ENCODE measurements at regions not wholly inside any gene's neighbourhood (a gene's known extent, or its start where the extent isn't known, plus 50 kb on each side); places are given as distances from the start of the nearest gene placed in this dataset.

DNA sequence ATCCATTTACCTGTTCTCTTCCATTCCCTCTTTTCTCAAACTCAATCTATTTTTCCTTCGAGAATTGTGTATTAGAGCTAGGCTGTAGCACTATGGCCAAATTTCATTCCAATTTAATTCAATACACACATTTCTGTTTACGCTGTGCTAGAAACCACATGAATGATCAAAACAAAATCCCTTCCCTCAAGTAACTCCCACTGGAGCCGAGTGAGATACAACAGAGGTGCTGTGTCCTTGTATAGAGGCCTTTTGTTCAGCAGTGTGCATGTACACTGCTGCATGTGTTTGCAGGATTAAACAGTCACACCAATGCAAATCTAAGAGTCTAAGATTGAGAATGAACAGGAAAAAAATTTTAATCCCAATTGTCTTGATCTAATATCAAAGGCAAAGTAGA is 734.2 kb downstream of the RAPGEF2 start (continued):
- TF ChIP-seq, protein P1, sequence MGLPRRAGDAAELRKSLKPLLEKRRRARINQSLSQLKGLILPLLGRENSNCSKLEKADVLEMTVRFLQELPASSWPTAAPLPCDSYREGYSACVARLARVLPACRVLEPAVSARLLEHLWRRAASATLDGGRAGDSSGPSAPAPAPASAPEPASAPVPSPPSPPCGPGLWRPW (IDR thresholded peaks at IDR 0.05), result no peak

DNA sequence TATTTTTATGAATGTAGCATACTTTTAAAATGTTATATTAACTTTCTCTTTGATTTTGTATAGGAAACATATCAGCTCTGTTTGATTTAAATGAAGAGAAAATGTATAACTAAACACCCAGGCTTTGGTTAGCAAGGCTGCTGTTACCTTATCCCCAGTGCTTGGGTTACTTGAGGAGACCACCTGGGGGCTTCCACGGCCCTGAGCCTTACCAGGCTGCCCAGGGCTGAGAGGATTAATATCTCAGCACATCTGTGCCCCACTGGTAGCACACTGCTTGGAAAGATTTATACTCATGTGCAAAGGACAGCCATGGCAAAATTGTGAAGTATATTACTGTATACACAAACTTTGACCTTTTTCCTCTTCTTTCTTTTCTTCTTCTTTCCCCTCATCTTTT is 752.9 kb downstream of the RAPGEF2 start:
- POLR2A ChIA-PET, result no interaction called here
- no peak for ATAC-seq

DNA sequence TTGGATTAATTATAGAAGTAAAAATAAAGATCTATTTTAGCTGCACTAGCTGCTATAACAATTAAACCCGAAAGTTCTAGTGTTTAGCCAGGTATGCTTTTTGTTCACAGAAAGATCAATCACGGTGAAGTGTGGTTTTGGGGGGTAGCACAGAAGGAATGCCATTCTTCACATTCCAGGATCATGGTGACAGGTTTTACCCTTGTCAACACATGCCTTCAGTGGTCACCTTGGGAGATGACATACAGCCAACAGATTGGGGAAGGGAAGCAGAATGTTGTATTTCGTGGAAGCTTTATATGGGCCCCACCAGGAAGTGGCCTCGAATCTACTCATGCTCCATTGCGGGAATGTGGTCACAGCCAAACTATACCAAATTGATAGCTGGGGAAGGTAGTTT is 753.6 kb downstream of the RAPGEF2 start:
- DNase-seq (ENCODE audit: low read depth in 1 of 2, low spot score in 1 of 2), result no peak
- POLR2A ChIA-PET, result no interaction called here
- CTCF ChIA-PET, result no interaction called here
- Histone ChIP-seq H3K27ac (no peak overlapping the region), H3K9me3 (no peaks in the 10 kb centered on the region), H3K4me1 (no peaks in the 10 kb centered on the region), H3K4me2 (no peak overlapping the region), H3K4me3 (no peak overlapping the region)
- no peak for FAIRE-seq
- ATAC-seq, result no peak
- TF ChIP-seq NR3C1 (IDR thresholded peaks at IDR 0.05) (no peak), CBX2 (IDR thresholded peaks at IDR 0.05; ENCODE audit: borderline replicate concordance, low read depth) (no peak), HDAC2 (IDR thresholded peaks at IDR 0.05) (no peak), HOXB13 (CRISPR knock-in tag; IDR thresholded peaks at IDR 0.05; ENCODE audit: low read depth) (no peak), RAD21 (conservative IDR thresholded peaks at IDR 0.05 in 1 of 2, IDR thresholded peaks at IDR 0.05 in 1 of 2) (no peak), CBX8 (IDR thresholded peaks at IDR 0.05) (no peak), ZSCAN20 (CRISPR knock-in tag; IDR thresholded peaks at IDR 0.05) (no peak), KDM1A (IDR thresholded peaks at IDR 0.05; ENCODE audit: low read depth) (no peak), PHF8 (IDR thresholded peaks at IDR 0.05; ENCODE audit: borderline replicate concordance, low read depth) (no peak)
- TF ChIP-seq, protein P2, sequence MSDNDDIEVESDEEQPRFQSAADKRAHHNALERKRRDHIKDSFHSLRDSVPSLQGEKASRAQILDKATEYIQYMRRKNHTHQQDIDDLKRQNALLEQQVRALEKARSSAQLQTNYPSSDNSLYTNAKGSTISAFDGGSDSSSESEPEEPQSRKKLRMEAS (IDR thresholded peaks at IDR 0.05), result no peak
- 10% methylated on average over 5 of the region's 5 CpGs for WGBS (ENCODE audit: missing lambda C conversion rate)

More for the DNA sequence above, 752.9 kb downstream of the RAPGEF2 start:
- TF ChIP-seq HOXB5 (CRISPR knock-in tag; IDR thresholded peaks at IDR 0.05) (no peak), SREBF2 (IDR thresholded peaks at IDR 0.05) (no peak), KDM1A (IDR thresholded peaks at IDR 0.05; ENCODE audit: low read depth) (no peak), HDAC2 (IDR thresholded peaks at IDR 0.05) (no peak), TFCP2L1 (CRISPR knock-in tag; IDR thresholded peaks at IDR 0.05) (no peak), CBX8 (IDR thresholded peaks at IDR 0.05) (no peak), RNF2 (IDR thresholded peaks at IDR 0.05; ENCODE audit: borderline replicate concordance, low read depth) (no peak), CHD2 (IDR thresholded peaks at IDR 0.05; ENCODE audit: low read length, partially characterized antibody) (no peak), KDM5A (IDR thresholded peaks at IDR 0.05) (no peak)
- TF ChIP-seq, protein P3, sequence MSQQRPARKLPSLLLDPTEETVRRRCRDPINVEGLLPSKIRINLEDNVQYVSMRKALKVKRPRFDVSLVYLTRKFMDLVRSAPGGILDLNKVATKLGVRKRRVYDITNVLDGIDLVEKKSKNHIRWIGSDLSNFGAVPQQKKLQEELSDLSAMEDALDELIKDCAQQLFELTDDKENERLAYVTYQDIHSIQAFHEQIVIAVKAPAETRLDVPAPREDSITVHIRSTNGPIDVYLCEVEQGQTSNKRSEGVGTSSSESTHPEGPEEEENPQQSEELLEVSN (IDR thresholded peaks at IDR 0.05; ENCODE audit: borderline replicate concordance, low read depth), result no peak
- TF ChIP-seq, protein P4, sequence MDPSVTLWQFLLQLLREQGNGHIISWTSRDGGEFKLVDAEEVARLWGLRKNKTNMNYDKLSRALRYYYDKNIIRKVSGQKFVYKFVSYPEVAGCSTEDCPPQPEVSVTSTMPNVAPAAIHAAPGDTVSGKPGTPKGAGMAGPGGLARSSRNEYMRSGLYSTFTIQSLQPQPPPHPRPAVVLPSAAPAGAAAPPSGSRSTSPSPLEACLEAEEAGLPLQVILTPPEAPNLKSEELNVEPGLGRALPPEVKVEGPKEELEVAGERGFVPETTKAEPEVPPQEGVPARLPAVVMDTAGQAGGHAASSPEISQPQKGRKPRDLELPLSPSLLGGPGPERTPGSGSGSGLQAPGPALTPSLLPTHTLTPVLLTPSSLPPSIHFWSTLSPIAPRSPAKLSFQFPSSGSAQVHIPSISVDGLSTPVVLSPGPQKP (IDR thresholded peaks at IDR 0.05; ENCODE audit: low read depth, low read length), result no peak
- TF ChIP-seq, protein P5, sequence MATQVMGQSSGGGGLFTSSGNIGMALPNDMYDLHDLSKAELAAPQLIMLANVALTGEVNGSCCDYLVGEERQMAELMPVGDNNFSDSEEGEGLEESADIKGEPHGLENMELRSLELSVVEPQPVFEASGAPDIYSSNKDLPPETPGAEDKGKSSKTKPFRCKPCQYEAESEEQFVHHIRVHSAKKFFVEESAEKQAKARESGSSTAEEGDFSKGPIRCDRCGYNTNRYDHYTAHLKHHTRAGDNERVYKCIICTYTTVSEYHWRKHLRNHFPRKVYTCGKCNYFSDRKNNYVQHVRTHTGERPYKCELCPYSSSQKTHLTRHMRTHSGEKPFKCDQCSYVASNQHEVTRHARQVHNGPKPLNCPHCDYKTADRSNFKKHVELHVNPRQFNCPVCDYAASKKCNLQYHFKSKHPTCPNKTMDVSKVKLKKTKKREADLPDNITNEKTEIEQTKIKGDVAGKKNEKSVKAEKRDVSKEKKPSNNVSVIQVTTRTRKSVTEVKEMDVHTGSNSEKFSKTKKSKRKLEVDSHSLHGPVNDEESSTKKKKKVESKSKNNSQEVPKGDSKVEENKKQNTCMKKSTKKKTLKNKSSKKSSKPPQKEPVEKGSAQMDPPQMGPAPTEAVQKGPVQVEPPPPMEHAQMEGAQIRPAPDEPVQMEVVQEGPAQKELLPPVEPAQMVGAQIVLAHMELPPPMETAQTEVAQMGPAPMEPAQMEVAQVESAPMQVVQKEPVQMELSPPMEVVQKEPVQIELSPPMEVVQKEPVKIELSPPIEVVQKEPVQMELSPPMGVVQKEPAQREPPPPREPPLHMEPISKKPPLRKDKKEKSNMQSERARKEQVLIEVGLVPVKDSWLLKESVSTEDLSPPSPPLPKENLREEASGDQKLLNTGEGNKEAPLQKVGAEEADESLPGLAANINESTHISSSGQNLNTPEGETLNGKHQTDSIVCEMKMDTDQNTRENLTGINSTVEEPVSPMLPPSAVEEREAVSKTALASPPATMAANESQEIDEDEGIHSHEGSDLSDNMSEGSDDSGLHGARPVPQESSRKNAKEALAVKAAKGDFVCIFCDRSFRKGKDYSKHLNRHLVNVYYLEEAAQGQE (IDR thresholded peaks at IDR 0.05), result no peak
- TF ChIP-seq, protein P6, sequence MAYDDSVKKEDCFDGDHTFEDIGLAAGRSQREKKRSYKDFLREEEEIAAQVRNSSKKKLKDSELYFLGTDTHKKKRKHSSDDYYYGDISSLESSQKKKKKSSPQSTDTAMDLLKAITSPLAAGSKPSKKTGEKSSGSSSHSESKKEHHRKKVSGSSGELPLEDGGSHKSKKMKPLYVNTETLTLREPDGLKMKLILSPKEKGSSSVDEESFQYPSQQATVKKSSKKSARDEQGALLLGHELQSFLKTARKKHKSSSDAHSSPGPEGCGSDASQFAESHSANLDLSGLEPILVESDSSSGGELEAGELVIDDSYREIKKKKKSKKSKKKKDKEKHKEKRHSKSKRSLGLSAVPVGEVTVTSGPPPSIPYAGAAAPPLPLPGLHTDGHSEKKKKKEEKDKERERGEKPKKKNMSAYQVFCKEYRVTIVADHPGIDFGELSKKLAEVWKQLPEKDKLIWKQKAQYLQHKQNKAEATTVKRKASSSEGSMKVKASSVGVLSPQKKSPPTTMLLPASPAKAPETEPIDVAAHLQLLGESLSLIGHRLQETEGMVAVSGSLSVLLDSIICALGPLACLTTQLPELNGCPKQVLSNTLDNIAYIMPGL (CRISPR knock-in tag; IDR thresholded peaks at IDR 0.05; ENCODE audit: borderline replicate concordance), result no peak
- CTCF ChIA-PET, result no interaction called here
- DNase-seq (ENCODE audit: low read depth in 1 of 2, low spot score in 1 of 2) (no peak), FAIRE-seq (no peak)
- WGBS (ENCODE audit: missing lambda C conversion rate), result 0% methylated on average over 1 of the region's 1 CpG
- Histone ChIP-seq H3K9me3 (no peaks in the 10 kb centered on the region), H3K4me2 (no peak overlapping the region), H3K27ac (no peak overlapping the region), H3K4me3 (no peak overlapping the region), H3K4me1 (no peaks in the 10 kb centered on the region)
